ENCODE measurements at regions not wholly inside any gene's neighbourhood (a gene's known extent, or its start where the extent isn't known, plus 50 kb on each side); places are given as distances from the start of the nearest gene placed in this dataset.

DNA sequence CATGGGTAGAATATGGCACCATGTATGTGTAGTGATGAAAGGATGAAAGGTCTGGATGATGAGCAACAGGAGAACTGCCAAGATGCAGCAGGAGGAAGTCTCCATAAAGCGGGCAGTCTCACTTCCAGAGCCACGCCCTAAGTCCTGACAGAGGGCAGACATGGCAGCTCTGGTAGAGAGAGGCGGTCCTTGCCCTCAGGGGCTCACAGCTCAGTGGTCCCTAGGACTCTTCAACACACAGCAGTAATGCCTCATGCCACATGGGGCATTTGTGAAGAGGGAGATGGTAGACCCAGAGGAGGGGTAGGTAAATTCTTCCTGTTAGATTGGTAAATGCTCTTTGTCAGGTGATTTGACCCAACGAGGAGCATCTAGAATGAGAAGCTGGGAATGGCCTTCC, 1088.4 kb downstream of the BCL11B start:
- TF ChIP-seq POLR2A (IDR thresholded peaks at IDR 0.05), result no peak
- TF ChIP-seq, protein P1, sequence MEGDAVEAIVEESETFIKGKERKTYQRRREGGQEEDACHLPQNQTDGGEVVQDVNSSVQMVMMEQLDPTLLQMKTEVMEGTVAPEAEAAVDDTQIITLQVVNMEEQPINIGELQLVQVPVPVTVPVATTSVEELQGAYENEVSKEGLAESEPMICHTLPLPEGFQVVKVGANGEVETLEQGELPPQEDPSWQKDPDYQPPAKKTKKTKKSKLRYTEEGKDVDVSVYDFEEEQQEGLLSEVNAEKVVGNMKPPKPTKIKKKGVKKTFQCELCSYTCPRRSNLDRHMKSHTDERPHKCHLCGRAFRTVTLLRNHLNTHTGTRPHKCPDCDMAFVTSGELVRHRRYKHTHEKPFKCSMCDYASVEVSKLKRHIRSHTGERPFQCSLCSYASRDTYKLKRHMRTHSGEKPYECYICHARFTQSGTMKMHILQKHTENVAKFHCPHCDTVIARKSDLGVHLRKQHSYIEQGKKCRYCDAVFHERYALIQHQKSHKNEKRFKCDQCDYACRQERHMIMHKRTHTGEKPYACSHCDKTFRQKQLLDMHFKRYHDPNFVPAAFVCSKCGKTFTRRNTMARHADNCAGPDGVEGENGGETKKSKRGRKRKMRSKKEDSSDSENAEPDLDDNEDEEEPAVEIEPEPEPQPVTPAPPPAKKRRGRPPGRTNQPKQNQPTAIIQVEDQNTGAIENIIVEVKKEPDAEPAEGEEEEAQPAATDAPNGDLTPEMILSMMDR (IDR thresholded peaks at IDR 0.05), result no peak
- no peak for TF ChIP-seq POLR2AphosphoS5 (IDR thresholded peaks at IDR 0.05)
